Lower leg skin (tissue), 4 donors: ENCODE measurements at regions not wholly inside any gene's neighbourhood (a gene's known extent, or its start where the extent isn't known, plus 50 kb on each side); places are given as distances from the start of the nearest gene placed in this dataset.

Experiments
- DNase-seq, 2 donors: peaks; one replicate each; pipeline ENCODE4 v3.0.0-alpha.2; 2019; ENCODE audit warnings: low spot score in 2 of 2
- H3K4me3 ChIP-seq: fragments of 200-600 bp; sonication (generic); 2 replicates; pipeline ENCODE4 v1.5.1; 2017; ENCODE audit warnings: mild to moderate bottlenecking, low read depth; ENCODE audit not compliant: poor library complexity, severe bottlenecking
- POLR2A ChIP-seq, 2 donors: fragments of 450-650 bp; IDR thresholded peaks; one replicate each; pipeline ENCODE4 v1.6.1; 2016 to 2017; ENCODE audit warnings: antibody characterized with exemption in 2 of 2, mild to moderate bottlenecking in 1 of 2, moderate library complexity in 1 of 2
- WGBS, 2 donors: methylation state at CpG; one replicate each; pipeline ENCODE4 v1.1.5; 2018; 5-methylcytosine and 5-hydroxymethylcytosine counted together
- intact Hi-C: fragments of 100-400 bp; cut with DNase I; formaldehyde crosslinking; loops from one replicate; pipeline ENCODE4 v1.15.0; 2023; ENCODE audit warnings: low total_unique reads
- TF ChIP-seq, protein P1 (sequence below), 3 donors: fragments of 450-650 bp; IDR thresholded peaks; one replicate each; pipeline ENCODE4 v1.5.1; 2016; ENCODE audit warnings: antibody characterized with exemption in 3 of 3, mild to moderate bottlenecking in 3 of 3, moderate library complexity in 2 of 3

DNA sequence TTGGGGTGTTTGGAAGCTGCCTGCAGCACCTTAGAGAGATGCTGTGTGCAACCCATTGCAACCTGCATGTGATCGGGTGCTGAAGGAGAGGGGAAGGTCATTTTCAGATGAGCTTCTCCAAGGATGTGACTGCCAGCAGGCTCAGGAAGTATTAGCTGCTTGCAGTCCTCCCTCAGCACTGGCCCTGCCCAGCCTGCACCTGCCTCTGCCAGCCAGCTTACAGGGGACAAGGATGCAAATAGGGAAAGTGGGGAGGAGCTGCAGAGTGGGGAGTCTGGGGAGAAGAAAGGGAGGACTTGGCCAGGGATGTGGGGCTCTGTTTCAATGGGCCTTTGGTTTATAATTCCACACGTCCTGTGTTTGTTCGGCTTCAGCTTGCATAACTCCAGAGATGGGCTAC lies 254.5 kb downstream of the RRAGC start:
- TF ChIP-seq, protein P1, sequence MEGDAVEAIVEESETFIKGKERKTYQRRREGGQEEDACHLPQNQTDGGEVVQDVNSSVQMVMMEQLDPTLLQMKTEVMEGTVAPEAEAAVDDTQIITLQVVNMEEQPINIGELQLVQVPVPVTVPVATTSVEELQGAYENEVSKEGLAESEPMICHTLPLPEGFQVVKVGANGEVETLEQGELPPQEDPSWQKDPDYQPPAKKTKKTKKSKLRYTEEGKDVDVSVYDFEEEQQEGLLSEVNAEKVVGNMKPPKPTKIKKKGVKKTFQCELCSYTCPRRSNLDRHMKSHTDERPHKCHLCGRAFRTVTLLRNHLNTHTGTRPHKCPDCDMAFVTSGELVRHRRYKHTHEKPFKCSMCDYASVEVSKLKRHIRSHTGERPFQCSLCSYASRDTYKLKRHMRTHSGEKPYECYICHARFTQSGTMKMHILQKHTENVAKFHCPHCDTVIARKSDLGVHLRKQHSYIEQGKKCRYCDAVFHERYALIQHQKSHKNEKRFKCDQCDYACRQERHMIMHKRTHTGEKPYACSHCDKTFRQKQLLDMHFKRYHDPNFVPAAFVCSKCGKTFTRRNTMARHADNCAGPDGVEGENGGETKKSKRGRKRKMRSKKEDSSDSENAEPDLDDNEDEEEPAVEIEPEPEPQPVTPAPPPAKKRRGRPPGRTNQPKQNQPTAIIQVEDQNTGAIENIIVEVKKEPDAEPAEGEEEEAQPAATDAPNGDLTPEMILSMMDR (IDR thresholded peaks at IDR 0.05) = no peak
- no peak for TF ChIP-seq POLR2A (IDR thresholded peaks at IDR 0.05)
- peak in 1 of 2 donors; percentile 20 for DNase-seq
- WGBS, 2 donors = 76 to 93% methylated on average over 3 of the region's 3 CpGs
- intact Hi-C loops = no loop called here
- no peak overlapping the region for H3K4me3 ChIP-seq

DNA sequence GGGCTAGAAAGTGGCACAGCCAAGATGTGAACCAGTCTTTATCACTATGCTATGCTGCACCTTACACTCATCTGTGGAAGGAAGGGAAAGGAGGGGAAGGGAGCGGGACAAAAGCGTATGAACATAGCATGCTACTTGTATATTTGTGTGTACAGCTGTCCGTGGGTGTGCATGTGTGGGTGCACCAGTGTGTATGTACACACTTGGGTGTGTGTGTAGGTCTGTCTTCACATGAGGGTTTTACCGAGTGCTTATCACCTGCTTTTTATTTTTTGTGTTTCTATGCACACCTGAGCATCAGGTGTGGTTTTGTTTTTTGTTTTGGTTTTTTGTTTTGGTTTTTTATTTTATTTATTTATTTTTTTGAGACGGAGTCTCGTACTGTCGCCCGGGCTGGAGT lies 255.7 kb downstream of the RRAGC start:
- DNase-seq = peak in 1 of 2 donors; percentile 43
- 84 to 93% methylated on average over 8 of the region's 8 CpGs for WGBS, 2 donors
- intact Hi-C loops = loop anchor here (5.0 kb wide), 1 partner anchor 972 kb away; the partner anchor contains the start of gene RSPO1
- no peak for TF ChIP-seq POLR2A (IDR thresholded peaks at IDR 0.05)
- TF ChIP-seq, protein P1 (IDR thresholded peaks at IDR 0.05) = no peak
- H3K4me3 ChIP-seq = no peak overlapping the region

DNA sequence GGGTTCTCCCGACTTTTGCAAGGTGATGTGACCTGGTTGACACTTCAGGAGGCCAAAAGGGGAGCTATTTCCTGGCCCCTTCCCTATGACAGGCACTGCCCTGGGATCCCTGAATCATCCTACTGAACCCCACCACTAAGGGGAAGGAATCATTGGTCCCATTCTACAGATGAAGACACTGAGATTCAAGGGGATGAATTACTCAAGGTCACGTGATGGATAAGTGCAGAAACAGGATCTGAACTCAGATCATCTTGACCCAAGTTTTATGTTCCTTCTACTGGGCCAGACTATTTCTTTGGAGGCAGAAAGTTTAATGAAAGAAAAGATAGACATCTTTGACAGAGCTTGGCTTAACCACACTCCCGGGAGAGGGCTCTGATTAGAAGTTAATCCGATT lies 258.7 kb downstream of the RRAGC start:
- intact Hi-C loops = loop anchor here (5.0 kb wide), 1 partner anchor 969 kb away; the partner anchor contains the start of gene RSPO1
- 73 to 81% methylated on average over 4 of the region's 4 CpGs for WGBS, 2 donors
- DNase-seq = peak in 1 of 2 donors; percentile 29

DNA sequence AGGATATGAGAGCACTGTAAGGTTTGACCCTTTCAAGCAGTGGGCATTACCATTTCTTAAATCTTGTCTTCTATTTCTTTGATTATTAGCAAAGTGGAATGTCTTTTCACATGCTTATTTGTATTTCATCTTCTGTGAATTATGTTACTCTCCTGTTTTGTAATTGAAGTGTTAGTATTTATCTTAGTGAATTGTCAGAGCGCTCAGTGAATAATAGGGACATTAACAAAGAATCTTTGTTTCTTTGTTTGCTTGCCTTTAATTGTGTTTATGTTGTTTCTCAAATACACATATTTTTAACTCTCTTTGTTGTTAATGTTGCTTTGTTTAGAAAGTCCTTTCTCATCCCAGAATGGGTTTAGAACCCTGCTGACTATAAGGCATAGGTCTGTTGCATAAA lies 259.3 kb downstream of the RRAGC start:
- intact Hi-C loops = loop anchor here (5.0 kb wide), 1 partner anchor 968 kb away; the partner anchor contains the start of gene RSPO1
- H3K4me3 ChIP-seq = no peak overlapping the region
- TF ChIP-seq POLR2A (IDR thresholded peaks at IDR 0.05) = no peak
- DNase-seq = no peak
- WGBS, 2 donors = 91% methylated on average over 1 of the region's 1 CpG

More for the DNA sequence above, 258.7 kb downstream of the RRAGC start:
- no peak overlapping the region for H3K4me3 ChIP-seq
- TF ChIP-seq, protein P1 (IDR thresholded peaks at IDR 0.05) = no peak
- TF ChIP-seq POLR2A (IDR thresholded peaks at IDR 0.05) = no peak

DNA sequence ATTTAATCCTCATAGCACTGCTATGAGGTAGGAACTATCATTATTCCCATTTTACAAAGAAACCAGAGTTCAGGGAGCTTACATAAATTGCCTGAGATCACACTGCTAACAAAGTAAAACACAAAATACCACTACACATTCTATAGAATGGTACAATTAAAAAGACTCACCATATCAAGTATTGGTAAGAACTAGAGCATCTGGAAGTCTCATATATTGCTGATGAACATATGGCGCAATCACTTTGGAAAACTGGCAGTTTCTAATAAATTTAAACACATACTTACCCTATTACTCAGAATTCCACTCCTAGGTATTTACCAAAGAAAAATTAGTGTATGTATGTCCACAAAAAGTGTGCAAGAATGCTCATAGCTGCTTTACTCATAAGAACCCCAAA lies 261.5 kb downstream of the RRAGC start:
- intact Hi-C loops = loop anchor here (5.0 kb wide), 1 partner anchor 451 kb away; no protein-coding TSS in a partner anchor
- no peak overlapping the region for H3K4me3 ChIP-seq
- WGBS, 2 donors = 100% methylated on average over 1 of the region's 1 CpG
- DNase-seq = no peak
- TF ChIP-seq, protein P1 (IDR thresholded peaks at IDR 0.05) = no peak
- no peak for TF ChIP-seq POLR2A (IDR thresholded peaks at IDR 0.05)

DNA sequence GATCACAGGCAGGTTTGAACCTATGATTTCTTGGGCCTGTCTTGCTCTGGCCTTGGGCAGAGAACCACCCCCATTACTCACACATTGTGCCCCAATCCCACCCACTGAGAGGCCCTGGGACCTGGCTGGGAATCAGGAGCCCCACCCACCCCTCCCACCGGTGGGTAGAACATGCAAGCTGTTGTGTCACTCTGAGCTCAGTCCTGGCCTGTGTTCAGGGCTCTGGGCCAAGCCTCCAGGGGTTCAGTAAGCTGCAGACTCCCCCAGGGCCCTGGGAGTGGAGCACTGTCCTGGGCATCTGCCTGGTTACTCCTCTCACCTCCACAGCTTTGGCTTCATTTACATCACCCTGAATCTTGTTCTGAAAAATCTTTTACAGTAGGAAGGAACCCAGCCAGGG lies 270.5 kb downstream of the RRAGC start:
- WGBS, 2 donors = 0 to 17% methylated on average over 1 of the region's 1 CpG
- intact Hi-C loops = no loop called here
- no peak for TF ChIP-seq POLR2A (IDR thresholded peaks at IDR 0.05)
- TF ChIP-seq, protein P1 (IDR thresholded peaks at IDR 0.05) = no peak

More for the DNA sequence above, 270.5 kb downstream of the RRAGC start:
- no peak overlapping the region for H3K4me3 ChIP-seq
- peak in 1 of 2 donors; percentile 81 for DNase-seq
